HepG2 (cell line): ENCODE measurements at regions not wholly inside any gene's neighbourhood (a gene's known extent, or its start where the extent isn't known, plus 50 kb on each side); places are given as distances from the start of the nearest gene placed in this dataset.

ENCODE experiments used
- ATAC-seq: fragments of 200-7000 bp; cut with Tn5 transposase; 3 replicates; pipeline ENCODE4 v1.9.1; 2020; ENCODE audit warnings: mild to moderate bottlenecking, moderate library complexity
- BruUV-seq: library from RNA; stranded (reverse); fragments of 400-500 nt; replicated peaks from 2 replicates; lab custom pipeline; 2021; lab: Mats Ljungman, UMichigan
- CTCF ChIA-PET: fragments of 300-600 bp; formaldehyde crosslinking; extraction: SDS; loops from one replicate; lab custom pipeline; 2021; ENCODE audit warnings: low total read pairs, inconsistent platforms, low intra/inter-chr PET ratio; lab: Yijun Ruan, JAX
- POLR2A ChIA-PET: fragments of 350-600 bp; sonication (Branson Sonifier 250); formaldehyde crosslinking; loops from one replicate; lab custom pipeline; 2020; ENCODE audit warnings: antibody characterized with exemption, inconsistent platforms; lab: Yijun Ruan, JAX
- DNase-seq: peaks from one replicate; pipeline ENCODE4 v3.0.0-alpha.2; 2015; ENCODE audit warnings: low spot score
- FAIRE-seq: peaks from 3 replicates; lab custom pipeline; 2011; peaks lifted over from hg19 to GRCh38; lab: Jason Lieb, UNC
- H2AFZ ChIP-seq: one replicate; pipeline ENCODE4 v1.6.1; 2011; ENCODE audit warnings: low read length, inconsistent platforms
- H3K27ac ChIP-seq: fragments of 300-600 bp; 3 replicates; pipeline ENCODE4 v1.8.0; 2011; ENCODE audit warnings: mixed run types, mild to moderate bottlenecking, mixed read lengths, low read length, inconsistent platforms; ENCODE audit not compliant: insufficient read depth; ENCODE audit errors: extremely low read length
- H3K27me3 ChIP-seq, 2 experiments: fragments of 200-600 bp in 1 of 2; 2 replicates in 1 of 2; 3 replicates in 1 of 2; pipeline versions ENCODE4 v1.6.0 to v1.8.0; 2011; ENCODE audit warnings: low read length in 2 of 2, mild to moderate bottlenecking in 2 of 2, moderate library complexity in 2 of 2, inconsistent platforms in 1 of 2; ENCODE audit not compliant: insufficient read depth in 2 of 2, control insufficient read depth in 1 of 2
- H3K36me3 ChIP-seq, 2 experiments: fragments of 200-600 bp in 1 of 2; replicated peaks in 1 of 2; 2 replicates in 1 of 2; 3 replicates in 1 of 2; pipeline versions ENCODE4 v1.5.1 to v1.8.0; 2011; ENCODE audit warnings: low read length in 2 of 2, inconsistent platforms in 1 of 2; ENCODE audit not compliant: insufficient read depth in 2 of 2, control insufficient read depth in 1 of 2
- H3K4me1 ChIP-seq: 2 replicates; pipeline ENCODE4 v1.5.1; 2012; ENCODE audit warnings: low read length, inconsistent platforms; ENCODE audit not compliant: insufficient read depth
- H3K4me2 ChIP-seq: 2 replicates; pipeline ENCODE4 v1.6.0; 2011; ENCODE audit warnings: low read depth, low read length, inconsistent platforms
- H3K4me3 ChIP-seq, 3 experiments: fragments of 200-600 bp in 1 of 3; sonication (generic), shearing (Covaris generic) in 1 of 3; replicated peaks in 1 of 3; 2 replicates each; pipeline ENCODE4 v1.5.1; 2011 to 2016; ENCODE audit warnings: low read length in 3 of 3, inconsistent platforms in 2 of 3, low read depth in 2 of 3, mild to moderate bottlenecking in 2 of 3, control low read depth in 1 of 3, mixed read lengths in 1 of 3; ENCODE audit not compliant: insufficient read depth in 1 of 3
- H3K79me2 ChIP-seq: one replicate; pipeline ENCODE4 v1.6.1; 2011; ENCODE audit warnings: low read length, inconsistent platforms; ENCODE audit not compliant: insufficient read depth
- H3K9ac ChIP-seq: 2 replicates; pipeline ENCODE4 v1.6.0; 2011; ENCODE audit warnings: mild to moderate bottlenecking, low read depth, low read length, inconsistent platforms; ENCODE audit not compliant: insufficient read depth
- H3K9me3 ChIP-seq: 2 replicates; pipeline ENCODE4 v1.5.1; 2012; ENCODE audit warnings: mild to moderate bottlenecking, low read length
- H4K20me1 ChIP-seq: 2 replicates; pipeline ENCODE4 v1.6.0; 2011; ENCODE audit warnings: inconsistent platforms, mild to moderate bottlenecking, low read length, moderate library complexity; ENCODE audit not compliant: insufficient read depth
- BCL6 ChIP-seq: IDR thresholded peaks from 2 replicates; pipeline ENCODE4 v1.6.1; 2016; ENCODE audit warnings: missing genetic modification reagents, missing compliant biosample characterization
- CHCHD3 ChIP-seq: sonication (generic); formaldehyde crosslinking; IDR thresholded peaks from 2 replicates; pipeline ENCODE4 v1.8.0; 2022; ENCODE audit warnings: mild to moderate bottlenecking, missing genetic modification reagents, moderate library complexity
- ELF3 ChIP-seq: IDR thresholded peaks from 2 replicates; pipeline ENCODE4 v1.6.1; 2016; ENCODE audit warnings: missing genetic modification reagents, missing compliant biosample characterization
- FOSL1 ChIP-seq: sonication (generic); formaldehyde crosslinking; IDR thresholded peaks from 2 replicates; pipeline ENCODE4 v1.9.0; 2021; ENCODE audit warnings: missing genetic modification reagents, borderline replicate concordance
- GPBP1L1 ChIP-seq: sonication (generic); formaldehyde crosslinking; IDR thresholded peaks from 2 replicates; pipeline ENCODE4 v1.5.0; 2020; ENCODE audit warnings: mild to moderate bottlenecking, missing genetic modification reagents
- GTF3A ChIP-seq: sonication (generic); formaldehyde crosslinking; conservative IDR thresholded peaks from 2 replicates; pipeline ENCODE4 v1.4.0; 2020; ENCODE audit warnings: mild to moderate bottlenecking, missing genetic modification reagents
- POLR2A ChIP-seq, 2 experiments: IDR thresholded peaks; 2 replicates each; pipeline ENCODE4 v1.6.1; 2011; ENCODE audit warnings: low read depth in 2 of 2, low read length in 2 of 2, mild to moderate bottlenecking in 1 of 2, moderate library complexity in 1 of 2; ENCODE audit not compliant: insufficient read depth in 1 of 2
- SMAD1 ChIP-seq: sonication (generic); formaldehyde crosslinking; IDR thresholded peaks from 2 replicates; pipeline ENCODE4 v1.4.0; 2020; ENCODE audit warnings: missing genetic modification reagents, low read depth, mild to moderate bottlenecking, borderline replicate concordance
- ZBTB40 ChIP-seq, 2 experiments: fragments of 450-650 bp in 1 of 2; sonication (generic) in 1 of 2; formaldehyde crosslinking in 1 of 2; IDR thresholded peaks; 2 replicates each; pipeline versions ENCODE4 v1.6.1 to v1.8.0; 2016 to 2022; ENCODE audit warnings: antibody characterized with exemption in 1 of 2, mild to moderate bottlenecking in 1 of 2, missing genetic modification reagents in 1 of 2
- ZNF597 ChIP-seq: sonication (generic); formaldehyde crosslinking; IDR thresholded peaks from 2 replicates; pipeline ENCODE4 v1.5.0; 2020; ENCODE audit warnings: missing genetic modification reagents
- ZNF652 ChIP-seq: IDR thresholded peaks from 2 replicates; pipeline ENCODE4 v1.6.1; 2016; ENCODE audit warnings: low read depth, borderline replicate concordance
- ZNF678 ChIP-seq: sonication (generic); formaldehyde crosslinking; IDR thresholded peaks from 2 replicates; pipeline ENCODE4 v1.4.0; 2020; ENCODE audit warnings: mild to moderate bottlenecking, missing genetic modification reagents
- ZNF713 ChIP-seq: sonication (generic); formaldehyde crosslinking; IDR thresholded peaks from 2 replicates; pipeline ENCODE4 v1.4.0; 2020; ENCODE audit warnings: mild to moderate bottlenecking, missing genetic modification reagents
- ZNF746 ChIP-seq: sonication (generic); formaldehyde crosslinking; IDR thresholded peaks from 2 replicates; pipeline ENCODE4 v1.8.0; 2022; ENCODE audit warnings: mild to moderate bottlenecking, missing genetic modification reagents
- in situ Hi-C: cut with HindIII; loops from 2 replicates; pipeline ENCODE4 v1.10.0; 2017; ENCODE audit warnings: low pct_unique_long_range_greater_than_20kb; ENCODE audit not compliant: extremely low pct_ligation_motif_present
- intact Hi-C: fragments of 100-400 bp; cut with micrococcal nuclease; formaldehyde crosslinking; loops from one replicate; pipeline ENCODE4 v1.10.0; 2022; ENCODE audit not compliant: unreplicated experiment

GRCh38 chr1:112043901-112044300, 54.4 kb upstream of the KCND3 start:
- no peaks in the 10 kb centered on the region for H3K36me3 ChIP-seq
- intact Hi-C loops = no loop called here
- H2AFZ ChIP-seq = no peak overlapping the region
- no peak overlapping the region for H3K4me2 ChIP-seq
- ATAC-seq (no peak), DNase-seq (no peak), FAIRE-seq (no peak)
- H3K79me2 ChIP-seq = no peaks in the 10 kb centered on the region
- no peaks in the 10 kb centered on the region for H3K27me3 ChIP-seq
- H3K4me1 ChIP-seq = no peaks in the 10 kb centered on the region
- CTCF ChIA-PET = no interaction called here
- POLR2A ChIA-PET = no interaction called here
- H3K4me3 ChIP-seq = no peak overlapping the region
- H3K27ac ChIP-seq = no peak overlapping the region
- H3K9ac ChIP-seq = no peak overlapping the region
- H3K9me3 ChIP-seq = no peaks in the 10 kb centered on the region
- in situ Hi-C loops = no loop called here
- H4K20me1 ChIP-seq = no peaks in the 10 kb centered on the region
- BruUV-seq = no TSS peak
- TF ChIP-seq POLR2A (IDR thresholded peaks at IDR 0.05; ENCODE audit: insufficient read depth in 1 of 2, low read depth in 2 of 2, low read length in 2 of 2) = no peak
- no peak for TF ChIP-seq GPBP1L1 (CRISPR knock-in tag)
- TF ChIP-seq GTF3A (CRISPR knock-in tag) = no peak
- no peak for TF ChIP-seq ZNF746
- TF ChIP-seq SMAD1 (CRISPR knock-in tag) = no peak
- no peak for TF ChIP-seq BCL6 (CRISPR knock-in tag)
- no peak for TF ChIP-seq ELF3 (CRISPR knock-in tag)
- TF ChIP-seq FOSL1 = no peak
- no peak for TF ChIP-seq CHCHD3 (CRISPR knock-in tag)
- TF ChIP-seq ZNF652 (CRISPR knock-in tag) = no peak
- TF ChIP-seq ZBTB40 (IDR thresholded peaks at IDR 0.05) = no peak
- TF ChIP-seq ZBTB40 (CRISPR knock-in tag; IDR thresholded peaks at IDR 0.05) = no peak
- no peak for TF ChIP-seq ZNF597 (CRISPR knock-in tag)
- no peak for TF ChIP-seq ZNF678
- no peak for TF ChIP-seq ZNF713
